IMR-90 (cell line): ENCODE measurements at regions not wholly inside any gene's neighbourhood (a gene's known extent, or its start where the extent isn't known, plus 50 kb on each side); places are given as distances from the start of the nearest gene placed in this dataset.

Experiments used
- ATAC-seq: fragments of 200-7000 bp; cut with Tn5 transposase; 2 replicates; pipeline ENCODE4 v1.9.1; 2020; ENCODE audit warnings: low read depth, mild to moderate bottlenecking, moderate library complexity
- BruUV-seq: library from RNA; stranded (reverse); fragments of 400-500 nt; replicated peaks from 2 replicates; lab custom pipeline; 2021; lab: Mats Ljungman, UMichigan
- CTCF ChIA-PET: fragments of 300-600 bp; formaldehyde crosslinking; extraction: SDS; loops from one replicate; lab custom pipeline; 2021; ENCODE audit warnings: antibody characterized with exemption; lab: Yijun Ruan, JAX
- POLR2A ChIA-PET: fragments of 300-600 bp; sonication (Branson Sonifier 250); formaldehyde crosslinking; loops from one replicate; lab custom pipeline; 2022; ENCODE audit warnings: antibody characterized with exemption; ENCODE audit not compliant: unreplicated experiment; lab: Charles Lee
- DNase-seq: peaks from one replicate; pipeline ENCODE4 v3.0.0; 2013
- H2AFZ ChIP-seq: replicated peaks from 2 replicates; pipeline ENCODE3; 2013; ENCODE audit warnings: low read length, mild to moderate bottlenecking; ENCODE audit not compliant: poor library complexity
- H2AK5ac ChIP-seq: 2 replicates; pipeline ENCODE4 v1.6.1; 2013; ENCODE audit warnings: low read depth, low read length, inconsistent platforms
- H2AK9ac ChIP-seq: replicated peaks from 2 replicates; pipeline ENCODE3; 2013; ENCODE audit warnings: mild to moderate bottlenecking, low read depth, low read length, moderate library complexity; ENCODE audit not compliant: poor library complexity
- H2BK120ac ChIP-seq: 2 replicates; pipeline ENCODE4 v1.6.1; 2013; ENCODE audit warnings: low read depth, low read length, inconsistent platforms
- H2BK15ac ChIP-seq: 3 replicates; pipeline ENCODE4 v1.6.1; 2013; ENCODE audit warnings: low read depth, low read length, inconsistent platforms
- H2BK20ac ChIP-seq: 2 replicates; pipeline ENCODE4 v1.6.1; 2013; ENCODE audit warnings: low read depth, mild to moderate bottlenecking, inconsistent platforms, low read length, moderate library complexity
- H2BK5ac ChIP-seq: 2 replicates; pipeline ENCODE4 v1.6.1; 2013; ENCODE audit warnings: mild to moderate bottlenecking, low read depth, low read length, inconsistent platforms; ENCODE audit not compliant: poor library complexity, severe bottlenecking
- H3K14ac ChIP-seq: replicated peaks from 2 replicates; pipeline ENCODE4 v1.6.1; 2013; ENCODE audit warnings: low read depth, low read length, inconsistent platforms
- H3K18ac ChIP-seq: 2 replicates; pipeline ENCODE4 v1.6.1; 2013; ENCODE audit warnings: low read depth, low read length, control low read depth
- H3K23ac ChIP-seq: 2 replicates; pipeline ENCODE4 v1.6.1; 2013; ENCODE audit warnings: low read depth, low read length, inconsistent platforms
- H3K27ac ChIP-seq: 2 replicates; pipeline ENCODE4 v1.5.1; 2013; ENCODE audit warnings: mild to moderate bottlenecking, control low read depth, low read length; ENCODE audit not compliant: insufficient read depth
- H3K27me3 ChIP-seq: 2 replicates; pipeline ENCODE4 v1.6.1; 2013; ENCODE audit warnings: low read length; ENCODE audit not compliant: control insufficient read depth, insufficient read depth
- H3K36me3 ChIP-seq: 2 replicates; pipeline ENCODE4 v1.6.1; 2013; ENCODE audit warnings: low read length, mixed read lengths; ENCODE audit not compliant: control insufficient read depth, insufficient read depth
- H3K4ac ChIP-seq: 2 replicates; pipeline ENCODE4 v1.6.1; 2013; ENCODE audit warnings: low read depth, low read length, inconsistent platforms
- H3K4me1 ChIP-seq: 2 replicates; pipeline ENCODE4 v1.6.1; 2013; ENCODE audit warnings: low read length, mixed read lengths; ENCODE audit not compliant: control insufficient read depth, insufficient read depth
- H3K4me2 ChIP-seq: 2 replicates; pipeline ENCODE4 v1.6.1; 2013; ENCODE audit warnings: low read depth, mild to moderate bottlenecking, control low read depth, low read length, moderate library complexity
- H3K4me3 ChIP-seq: 2 replicates; pipeline ENCODE4 v1.5.1; 2013; ENCODE audit warnings: low read depth, mild to moderate bottlenecking, control low read depth, low read length, moderate library complexity; ENCODE audit not compliant: insufficient read depth
- H3K56ac ChIP-seq: 2 replicates; pipeline ENCODE4 v1.6.1; 2013; ENCODE audit warnings: low read length, inconsistent platforms; ENCODE audit not compliant: insufficient read depth; ENCODE audit errors: extremely low read depth
- H3K79me1 ChIP-seq, 2 experiments: 2 replicates each; pipeline ENCODE4 v1.6.1; 2013; ENCODE audit warnings: low read length in 2 of 2, inconsistent platforms in 1 of 2, low read depth in 1 of 2
- H3K9ac ChIP-seq: 2 replicates; pipeline ENCODE4 v1.6.1; 2013; ENCODE audit warnings: low read depth, low read length, control low read depth
- H3K9me1 ChIP-seq: 2 replicates; pipeline ENCODE4 v1.6.1; 2013; ENCODE audit warnings: low read length, inconsistent platforms; ENCODE audit not compliant: insufficient read depth
- H3K9me3 ChIP-seq: 2 replicates; pipeline ENCODE4 v1.6.1; 2013; ENCODE audit warnings: low read length; ENCODE audit not compliant: control insufficient read depth, insufficient read depth
- H4K20me1 ChIP-seq: 2 replicates; pipeline ENCODE4 v1.6.1; 2013; ENCODE audit warnings: low read length, inconsistent platforms; ENCODE audit not compliant: insufficient read depth
- H4K5ac ChIP-seq: 2 replicates; pipeline ENCODE4 v1.6.1; 2013; ENCODE audit warnings: mild to moderate bottlenecking, low read depth, low read length, control low read depth
- H4K8ac ChIP-seq, 2 experiments: 2 replicates each; pipeline ENCODE4 v1.6.1; 2013; ENCODE audit warnings: low read depth in 2 of 2, low read length in 2 of 2, control low read depth in 1 of 2, inconsistent platforms in 1 of 2
- H4K91ac ChIP-seq: 2 replicates; pipeline ENCODE4 v1.6.1; 2013; ENCODE audit warnings: low read depth, low read length, inconsistent platforms; ENCODE audit not compliant: insufficient read depth
- BHLHE40 ChIP-seq: fragments of 150-350 bp; IDR thresholded peaks from 2 replicates; pipeline ENCODE4 v1.6.1; 2016; ENCODE audit warnings: mild to moderate bottlenecking, low read depth, low read length
- CEBPB ChIP-seq: IDR thresholded peaks from 2 replicates; pipeline ENCODE4 v1.6.1; 2012; ENCODE audit warnings: low read depth, low read length, improper control_type of control experiment
- CHD1 ChIP-seq: IDR thresholded peaks from 2 replicates; pipeline ENCODE4 v1.6.1; 2012; ENCODE audit warnings: low read depth, low read length, improper control_type of control experiment
- FOS ChIP-seq: fragments of 150-350 bp; IDR thresholded peaks from 2 replicates; pipeline ENCODE4 v1.6.1; 2016; ENCODE audit warnings: low read depth, low read length
- MAFK ChIP-seq: IDR thresholded peaks from 2 replicates; pipeline ENCODE4 v1.6.1; 2012; ENCODE audit warnings: low read depth, low read length, improper control_type of control experiment
- MAZ ChIP-seq: IDR thresholded peaks from 2 replicates; pipeline ENCODE4 v1.6.1; 2012; ENCODE audit warnings: low read depth, mild to moderate bottlenecking, low read length, improper control_type of control experiment, moderate library complexity, borderline replicate concordance
- MXI1 ChIP-seq: IDR thresholded peaks from 2 replicates; pipeline ENCODE4 v1.6.1; 2012; ENCODE audit warnings: low read depth, mild to moderate bottlenecking, low read length, moderate library complexity, borderline replicate concordance
- NFE2L2 ChIP-seq: fragments of 150-350 bp; IDR thresholded peaks from 2 replicates; pipeline ENCODE4 v1.6.1; 2016; ENCODE audit warnings: low read depth, mild to moderate bottlenecking, low read length
- POLR2A ChIP-seq: IDR thresholded peaks from 2 replicates; pipeline ENCODE4 v1.6.1; 2012; ENCODE audit warnings: mild to moderate bottlenecking, low read depth, low read length
- RAD21 ChIP-seq: IDR thresholded peaks from 2 replicates; pipeline ENCODE4 v1.6.1; 2012; ENCODE audit warnings: low read length, improper control_type of control experiment
- RCOR1 ChIP-seq: IDR thresholded peaks from 2 replicates; pipeline ENCODE4 v1.6.1; 2012; ENCODE audit warnings: mild to moderate bottlenecking, low read length, improper control_type of control experiment; ENCODE audit not compliant: insufficient replicate concordance
- RFX5 ChIP-seq: IDR thresholded peaks from 2 replicates; pipeline ENCODE4 v1.8.0; 2012; ENCODE audit warnings: low read depth, mild to moderate bottlenecking, low read length, moderate library complexity
- whole genome bisulfite sequencing, 2 experiments: methylation state at CpG; one replicate each; pipeline versions ENCODE4 v1.1.5 to v1.1.7; 2013; ENCODE audit warnings: missing lambda C conversion rate in 2 of 2; ENCODE audit not compliant: insufficient read length in 1 of 2; ENCODE audit errors: extremely low coverage in 2 of 2; 5-methylcytosine and 5-hydroxymethylcytosine counted together
- dilution Hi-C: fragments of 300-500 bp; cut with HindIII; formaldehyde crosslinking; loops from one replicate; pipeline ENCODE4 v1.14.3; 2018; ENCODE audit warnings: low sequenced_read_pairs; ENCODE audit not compliant: unreplicated experiment
- in situ Hi-C: fragments of 300-500 bp; cut with MboI; formaldehyde crosslinking; loops from 3 replicates; pipeline ENCODE4 v1.14.3; 2019; ENCODE audit warnings: low sequenced_read_pairs, inconsistent platforms, mixed read lengths
- intact Hi-C: fragments of 100-400 bp; cut with micrococcal nuclease; formaldehyde crosslinking; loops from 2 replicates; pipeline ENCODE4 v1.10.0; 2022
- TF ChIP-seq, protein P1 (sequence below): fragments of 150-350 bp; IDR thresholded peaks from 2 replicates; pipeline ENCODE4 v1.6.1; 2017; ENCODE audit warnings: mild to moderate bottlenecking, antibody characterized with exemption, low read length, low read depth
- TF ChIP-seq, protein P2 (sequence below): fragments of 150-350 bp; IDR thresholded peaks from 2 replicates; pipeline ENCODE4 v1.6.1; 2016; ENCODE audit warnings: low read depth, mild to moderate bottlenecking, low read length, moderate library complexity, borderline replicate concordance
- TF ChIP-seq, protein P3 (sequence below): conservative IDR thresholded peaks from 2 replicates; pipeline ENCODE4 v1.5.1; 2012; ENCODE audit warnings: mild to moderate bottlenecking, low read depth, low read length, improper control_type of control experiment

DNA sequence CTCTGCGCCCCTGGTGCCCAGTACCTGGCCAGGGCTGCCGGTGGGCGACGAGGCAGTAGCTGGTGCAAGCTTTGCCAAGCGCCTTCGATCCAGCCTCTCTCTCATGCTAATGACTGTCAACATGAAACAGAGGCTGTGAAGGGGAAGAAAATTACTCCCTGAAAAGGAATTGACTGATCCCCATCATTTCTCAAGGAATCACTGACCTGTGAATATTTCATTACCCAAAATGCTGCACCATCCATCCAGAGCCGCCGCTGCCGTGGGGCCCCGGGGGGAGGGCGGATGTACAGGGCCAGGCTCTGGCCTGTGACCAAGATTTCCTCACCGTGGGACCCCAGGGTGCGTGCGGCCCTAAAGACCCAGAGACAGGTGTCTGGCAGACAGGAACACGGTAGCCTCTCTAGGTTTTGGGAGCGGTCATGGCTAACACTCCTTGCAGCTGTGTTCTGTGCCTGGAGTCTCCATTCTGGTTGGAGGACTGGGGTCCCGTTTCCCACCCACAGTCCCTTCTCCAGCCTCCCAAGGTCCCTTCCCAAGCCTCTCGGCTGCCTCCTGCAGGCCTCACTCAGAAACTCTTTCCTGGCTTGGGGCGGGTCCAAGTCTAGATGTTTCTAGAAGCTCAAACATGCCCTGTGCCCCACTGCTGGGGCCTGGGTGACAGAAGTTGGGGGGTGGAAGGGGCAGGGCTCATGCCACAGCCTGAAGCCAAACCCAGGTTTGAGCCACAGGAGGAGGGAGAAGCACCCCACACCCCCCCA is 73.3 kb downstream of the ENGASE start:
- no peak for ATAC-seq
- Histone ChIP-seq H4K8ac (no peak overlapping the region), H2BK15ac (no peak overlapping the region), H2AK9ac (no peak overlapping the region), H3K18ac (no peak overlapping the region), H3K36me3 (no peaks in the 10 kb centered on the region), H3K23ac (no peak overlapping the region), H3K4ac (no peak overlapping the region), H2BK120ac (no peak overlapping the region), H3K9me1 (no peaks in the 10 kb centered on the region), H4K20me1 (no peaks in the 10 kb centered on the region), H3K4me3 (no peak overlapping the region), H3K56ac (no peak overlapping the region), H3K14ac (no peak overlapping the region), H3K27ac (no peak overlapping the region), H2AK5ac (no peak overlapping the region), H3K27me3 (peaks cover 4% of the 10 kb centered on the region; the same call in 1 of the 2 replicates), H3K9me3 (no peaks in the 10 kb centered on the region), H2BK5ac (no peak overlapping the region), H3K79me1 (no peaks in the 10 kb centered on the region), H3K4me2 (no peak overlapping the region), H4K91ac (no peak overlapping the region), H3K9ac (no peak overlapping the region), H4K5ac (no peak overlapping the region), H3K4me1 (no peaks in the 10 kb centered on the region), H2AFZ (no peak overlapping the region), H2BK20ac (no peak overlapping the region)
- dilution Hi-C loops (no loop called here), in situ Hi-C loops (no loop called here), intact Hi-C loops (no loop called here)
- POLR2A ChIA-PET, result no interaction called here
- CTCF ChIA-PET, result no interaction called here
- no peak for DNase-seq
- no TSS peak for BruUV-seq
- no peak for TF ChIP-seq RAD21
- no peak for TF ChIP-seq CEBPB
- TF ChIP-seq, protein P1, sequence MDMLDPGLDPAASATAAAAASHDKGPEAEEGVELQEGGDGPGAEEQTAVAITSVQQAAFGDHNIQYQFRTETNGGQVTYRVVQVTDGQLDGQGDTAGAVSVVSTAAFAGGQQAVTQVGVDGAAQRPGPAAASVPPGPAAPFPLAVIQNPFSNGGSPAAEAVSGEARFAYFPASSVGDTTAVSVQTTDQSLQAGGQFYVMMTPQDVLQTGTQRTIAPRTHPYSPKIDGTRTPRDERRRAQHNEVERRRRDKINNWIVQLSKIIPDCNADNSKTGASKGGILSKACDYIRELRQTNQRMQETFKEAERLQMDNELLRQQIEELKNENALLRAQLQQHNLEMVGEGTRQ, result no peak
- TF ChIP-seq, protein P2, sequence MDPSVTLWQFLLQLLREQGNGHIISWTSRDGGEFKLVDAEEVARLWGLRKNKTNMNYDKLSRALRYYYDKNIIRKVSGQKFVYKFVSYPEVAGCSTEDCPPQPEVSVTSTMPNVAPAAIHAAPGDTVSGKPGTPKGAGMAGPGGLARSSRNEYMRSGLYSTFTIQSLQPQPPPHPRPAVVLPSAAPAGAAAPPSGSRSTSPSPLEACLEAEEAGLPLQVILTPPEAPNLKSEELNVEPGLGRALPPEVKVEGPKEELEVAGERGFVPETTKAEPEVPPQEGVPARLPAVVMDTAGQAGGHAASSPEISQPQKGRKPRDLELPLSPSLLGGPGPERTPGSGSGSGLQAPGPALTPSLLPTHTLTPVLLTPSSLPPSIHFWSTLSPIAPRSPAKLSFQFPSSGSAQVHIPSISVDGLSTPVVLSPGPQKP, result no peak
- TF ChIP-seq POLR2A, result no peak
- TF ChIP-seq MAFK, result no peak
- TF ChIP-seq NFE2L2, result no peak
- no peak for TF ChIP-seq FOS
- no peak for TF ChIP-seq BHLHE40
- TF ChIP-seq RFX5, result no peak
- no peak for TF ChIP-seq MAZ
- TF ChIP-seq, protein P3, sequence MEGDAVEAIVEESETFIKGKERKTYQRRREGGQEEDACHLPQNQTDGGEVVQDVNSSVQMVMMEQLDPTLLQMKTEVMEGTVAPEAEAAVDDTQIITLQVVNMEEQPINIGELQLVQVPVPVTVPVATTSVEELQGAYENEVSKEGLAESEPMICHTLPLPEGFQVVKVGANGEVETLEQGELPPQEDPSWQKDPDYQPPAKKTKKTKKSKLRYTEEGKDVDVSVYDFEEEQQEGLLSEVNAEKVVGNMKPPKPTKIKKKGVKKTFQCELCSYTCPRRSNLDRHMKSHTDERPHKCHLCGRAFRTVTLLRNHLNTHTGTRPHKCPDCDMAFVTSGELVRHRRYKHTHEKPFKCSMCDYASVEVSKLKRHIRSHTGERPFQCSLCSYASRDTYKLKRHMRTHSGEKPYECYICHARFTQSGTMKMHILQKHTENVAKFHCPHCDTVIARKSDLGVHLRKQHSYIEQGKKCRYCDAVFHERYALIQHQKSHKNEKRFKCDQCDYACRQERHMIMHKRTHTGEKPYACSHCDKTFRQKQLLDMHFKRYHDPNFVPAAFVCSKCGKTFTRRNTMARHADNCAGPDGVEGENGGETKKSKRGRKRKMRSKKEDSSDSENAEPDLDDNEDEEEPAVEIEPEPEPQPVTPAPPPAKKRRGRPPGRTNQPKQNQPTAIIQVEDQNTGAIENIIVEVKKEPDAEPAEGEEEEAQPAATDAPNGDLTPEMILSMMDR, result no peak
- TF ChIP-seq RCOR1, result no peak
- TF ChIP-seq CHD1, result no peak
- no peak for TF ChIP-seq MXI1
- WGBS, 2 experiments, result 80% methylated on average over 2 of the region's 19 CpGs; no CpG with 5 or more reads in 1 of the 2 experiments
